Right atrium auricular region (tissue), 2 donors: ENCODE measurements at regions not wholly inside any gene's neighbourhood (a gene's known extent, or its start where the extent isn't known, plus 50 kb on each side); places are given as distances from the start of the nearest gene placed in this dataset.

Experiments
- DNase-seq: peaks from one replicate; pipeline ENCODE4 v3.0.0-alpha.2; 2019; ENCODE audit warnings: low spot score
- H3K27ac ChIP-seq, 2 donors: fragments of 200-600 bp; sonication (generic); 1 replicate in 1 of 2; 2 replicates in 1 of 2; pipeline ENCODE4 v1.5.1; 2016 to 2019
- H3K27me3 ChIP-seq, 2 donors: fragments of 200-600 bp; sonication (generic); one replicate each; pipeline versions ENCODE4 v1.5.1 to v1.6.0; 2017 to 2019
- H3K36me3 ChIP-seq: fragments of 200-600 bp; sonication (generic); one replicate; pipeline ENCODE4 v1.5.1; 2016
- H3K4me1 ChIP-seq, 2 donors: fragments of 200-600 bp; sonication (generic); one replicate each; pipeline versions ENCODE4 v1.5.1 to v1.6.0; 2017 to 2019
- H3K4me3 ChIP-seq, 2 donors: fragments of 200-600 bp; sonication (generic); 1 replicate in 1 of 2; 2 replicates in 1 of 2; pipeline ENCODE4 v1.5.1; 2017 to 2019; ENCODE audit warnings: mild to moderate bottlenecking in 1 of 2, moderate library complexity in 1 of 2
- H3K9me3 ChIP-seq, 2 donors: fragments of 200-600 bp; sonication (generic); one replicate each; pipeline ENCODE4 v1.5.1; 2019
- CTCF ChIP-seq, 2 donors: fragments of 200-600 bp; sonication (generic); IDR thresholded peaks; one replicate each; pipeline ENCODE4 v1.5.1; 2019; ENCODE audit warnings: antibody characterized with exemption in 2 of 2

DNA sequence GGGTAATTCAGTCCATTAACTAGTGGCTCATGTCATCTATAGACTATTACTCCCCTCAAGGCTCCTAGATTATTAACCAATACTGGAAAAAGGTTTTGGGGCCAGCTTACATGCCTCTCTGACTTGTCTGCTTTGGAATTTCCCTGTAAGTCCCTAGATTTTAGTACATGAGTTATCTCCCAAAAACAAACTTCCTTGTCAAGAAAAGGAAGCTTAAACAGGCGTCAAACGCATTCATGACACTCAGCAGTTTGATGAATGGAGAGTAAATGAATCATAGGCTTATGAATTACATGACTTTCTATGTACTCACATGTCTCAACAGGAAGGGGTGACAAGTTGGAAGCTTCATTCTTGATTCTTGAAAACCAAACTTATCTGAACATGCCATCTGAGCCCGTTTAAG, 70.8 kb downstream of the BLID start:
- Histone ChIP-seq H3K9me3 (no peaks in the 10 kb centered on the region), H3K27me3 (no peaks in the 10 kb centered on the region), H3K27ac (no peak overlapping the region), H3K4me3 (no peak overlapping the region), H3K36me3 (no peaks in the 10 kb centered on the region), H3K4me1 (no peaks in the 10 kb centered on the region)
- DNase-seq = no peak
- no peak for TF ChIP-seq CTCF (IDR thresholded peaks at IDR 0.05)

DNA sequence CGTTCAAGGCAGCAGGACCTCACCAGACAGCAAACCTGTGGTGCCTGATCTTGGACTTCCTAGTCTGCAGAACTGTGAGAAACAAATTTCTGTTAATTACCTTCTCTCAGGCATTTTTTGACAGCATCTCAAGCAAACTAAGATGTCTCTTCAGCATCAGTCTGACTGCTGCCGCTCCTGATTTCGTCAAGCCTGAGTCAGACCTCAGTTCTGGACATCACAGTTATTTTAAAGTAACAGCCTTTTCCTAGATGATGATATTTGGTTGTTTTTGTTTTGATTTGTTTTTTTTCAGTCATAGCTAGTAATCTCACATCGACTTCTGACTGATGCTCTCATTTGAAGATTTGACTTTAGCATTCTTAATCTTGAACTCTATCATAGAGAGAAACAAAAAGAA, 71.9 kb downstream of the BLID start:
- H3K4me3 ChIP-seq = no peak overlapping the region
- no peaks in the 10 kb centered on the region for H3K4me1 ChIP-seq
- H3K36me3 ChIP-seq = no peaks in the 10 kb centered on the region
- DNase-seq = no peak
- no peaks in the 10 kb centered on the region for H3K27me3 ChIP-seq
- no peaks in the 10 kb centered on the region for H3K9me3 ChIP-seq
- H3K27ac ChIP-seq = no peak overlapping the region
- no peak for TF ChIP-seq CTCF (IDR thresholded peaks at IDR 0.05)

- H3K4me3 ChIP-seq = no peak overlapping the region
- no peaks in the 10 kb centered on the region for H3K9me3 ChIP-seq
- H3K4me1 ChIP-seq = no peaks in the 10 kb centered on the region
- TF ChIP-seq CTCF (IDR thresholded peaks at IDR 0.05) = no peak
- H3K36me3 ChIP-seq = no peaks in the 10 kb centered on the region
- no peak overlapping the region for H3K27ac ChIP-seq
- no peak for DNase-seq
- no peaks in the 10 kb centered on the region for H3K27me3 ChIP-seq
Observed at GRCh38 chr11:122042981-122043380, 73.0 kb downstream of the BLID start.

DNA sequence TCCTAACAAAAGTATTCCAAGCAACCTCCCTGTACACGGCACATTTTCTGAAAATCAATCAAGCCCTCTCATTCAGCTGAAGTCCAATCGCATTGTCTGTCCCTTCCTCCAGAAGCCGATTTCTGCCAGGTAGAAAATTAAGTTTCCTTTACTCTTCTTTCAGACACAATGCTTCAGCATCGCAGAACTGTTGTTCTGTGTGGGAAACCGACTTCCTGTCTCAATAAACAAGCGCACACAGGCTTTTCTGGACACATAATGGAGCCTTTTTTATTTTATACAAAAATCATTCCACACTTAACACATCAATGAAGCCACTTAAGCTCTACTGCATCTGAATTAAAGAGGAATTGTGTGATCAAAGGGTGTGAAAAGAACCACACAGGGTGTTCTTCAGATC, 75.6 kb downstream of the BLID start:
- Histone ChIP-seq H3K27ac (no peak overlapping the region), H3K4me1 (peaks cover 0 to 4% of the 10 kb centered on the region in 2 donors), H3K27me3 (no peaks in the 10 kb centered on the region), H3K36me3 (no peaks in the 10 kb centered on the region), H3K4me3 (no peak overlapping the region), H3K9me3 (no peaks in the 10 kb centered on the region)
- no peak for TF ChIP-seq CTCF (IDR thresholded peaks at IDR 0.05)
- DNase-seq = no peak

DNA sequence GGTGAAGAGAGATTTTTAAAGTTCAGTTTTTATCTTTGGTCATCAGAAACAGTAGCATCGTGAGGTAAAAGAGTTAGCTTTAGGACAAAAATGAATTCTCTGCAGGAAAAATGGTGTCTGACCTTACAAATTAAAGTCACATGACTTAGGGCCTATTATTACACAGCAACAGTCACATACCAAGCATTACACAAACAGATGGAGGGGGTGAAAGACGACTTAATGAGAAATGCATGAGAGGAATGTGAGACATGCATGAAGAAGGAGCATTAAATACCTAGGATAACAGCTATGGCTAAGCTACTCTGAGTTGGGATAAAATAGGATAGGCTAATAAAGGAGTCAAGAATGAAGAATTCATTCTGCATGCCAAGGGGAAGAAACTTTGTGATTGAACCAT, 77.5 kb downstream of the BLID start:
- no peaks in the 10 kb centered on the region for H3K9me3 ChIP-seq
- H3K27me3 ChIP-seq = no peaks in the 10 kb centered on the region
- no peak for DNase-seq
- no peak overlapping the region for H3K4me3 ChIP-seq
- no peak overlapping the region for H3K27ac ChIP-seq
- no peak for TF ChIP-seq CTCF (IDR thresholded peaks at IDR 0.05)
- H3K36me3 ChIP-seq = no peaks in the 10 kb centered on the region
- peaks cover 0 to 10% of the 10 kb centered on the region in 2 donors for H3K4me1 ChIP-seq

DNA sequence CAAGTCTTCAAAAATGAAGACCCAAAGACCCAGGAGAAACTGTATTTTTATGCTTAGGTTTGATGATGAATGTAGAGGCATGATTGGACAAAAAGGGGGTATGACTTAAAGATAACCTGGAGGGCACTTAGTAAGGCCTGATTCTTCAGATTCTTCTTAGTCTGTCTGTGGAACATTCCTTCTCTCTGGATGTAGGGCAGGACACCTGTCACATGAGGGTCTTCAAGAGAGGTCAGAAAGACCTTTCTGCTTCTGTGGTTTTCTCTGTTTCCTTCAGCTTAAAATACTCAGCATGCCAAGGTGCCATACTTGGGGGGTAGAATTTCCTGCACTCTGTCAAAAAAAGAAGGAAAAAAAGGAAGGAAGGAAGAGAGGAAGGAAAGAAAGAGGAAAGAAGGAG, 78.1 kb downstream of the BLID start:
- no peak overlapping the region for H3K27ac ChIP-seq
- no peak for DNase-seq
- H3K4me3 ChIP-seq = no peak overlapping the region
- no peak for TF ChIP-seq CTCF (IDR thresholded peaks at IDR 0.05)
- H3K27me3 ChIP-seq = no peaks in the 10 kb centered on the region
- peaks cover 0 to 10% of the 10 kb centered on the region in 2 donors for H3K4me1 ChIP-seq
- H3K36me3 ChIP-seq = no peaks in the 10 kb centered on the region
- no peaks in the 10 kb centered on the region for H3K9me3 ChIP-seq
